ENCODE measurements at regions not wholly inside any gene's neighbourhood (a gene's known extent, or its start where the extent isn't known, plus 50 kb on each side); places are given as distances from the start of the nearest gene placed in this dataset.

DNA sequence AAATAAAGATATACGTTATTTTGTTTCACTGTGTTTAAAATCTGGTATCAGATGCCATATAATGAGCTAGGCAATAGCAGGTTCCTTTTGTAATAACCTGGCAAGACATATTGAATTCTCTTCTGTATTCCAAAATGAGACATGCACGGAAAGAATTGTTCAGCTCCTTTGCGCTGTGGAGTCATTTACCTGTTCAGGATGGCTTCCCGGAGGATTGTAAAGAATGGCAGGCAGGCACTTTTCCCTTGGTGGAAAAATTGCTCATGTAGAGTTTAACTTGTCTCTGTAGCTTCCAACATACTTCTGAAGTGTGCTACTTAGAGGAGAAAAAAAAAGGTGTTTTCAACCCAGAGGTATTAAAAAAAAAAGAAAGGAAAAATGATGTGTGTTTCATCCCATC lies 805.2 kb downstream of the GALC start:
- no peaks in the 10 kb centered on the region for H3F3A ChIP-seq (ENCODE audit: insufficient read depth, low read length, poor library complexity, severe bottlenecking)
- no peaks in the 10 kb centered on the region for H4K20me1 ChIP-seq (ENCODE audit: insufficient read depth)
- peak overlapping the region; percentile 21 for H3K4me2 ChIP-seq (ENCODE audit: low read length)
- TF ChIP-seq SMC3 (conservative IDR thresholded peaks at IDR 0.05; ENCODE audit: poor library complexity) (no peak), POLR2AphosphoS5 (IDR thresholded peaks at IDR 0.05) (peak; percentile 18), EP300 (conservative IDR thresholded peaks at IDR 0.05; ENCODE audit: poor library complexity, severe bottlenecking) (peak; percentile 54)
- TF ChIP-seq, protein P1, sequence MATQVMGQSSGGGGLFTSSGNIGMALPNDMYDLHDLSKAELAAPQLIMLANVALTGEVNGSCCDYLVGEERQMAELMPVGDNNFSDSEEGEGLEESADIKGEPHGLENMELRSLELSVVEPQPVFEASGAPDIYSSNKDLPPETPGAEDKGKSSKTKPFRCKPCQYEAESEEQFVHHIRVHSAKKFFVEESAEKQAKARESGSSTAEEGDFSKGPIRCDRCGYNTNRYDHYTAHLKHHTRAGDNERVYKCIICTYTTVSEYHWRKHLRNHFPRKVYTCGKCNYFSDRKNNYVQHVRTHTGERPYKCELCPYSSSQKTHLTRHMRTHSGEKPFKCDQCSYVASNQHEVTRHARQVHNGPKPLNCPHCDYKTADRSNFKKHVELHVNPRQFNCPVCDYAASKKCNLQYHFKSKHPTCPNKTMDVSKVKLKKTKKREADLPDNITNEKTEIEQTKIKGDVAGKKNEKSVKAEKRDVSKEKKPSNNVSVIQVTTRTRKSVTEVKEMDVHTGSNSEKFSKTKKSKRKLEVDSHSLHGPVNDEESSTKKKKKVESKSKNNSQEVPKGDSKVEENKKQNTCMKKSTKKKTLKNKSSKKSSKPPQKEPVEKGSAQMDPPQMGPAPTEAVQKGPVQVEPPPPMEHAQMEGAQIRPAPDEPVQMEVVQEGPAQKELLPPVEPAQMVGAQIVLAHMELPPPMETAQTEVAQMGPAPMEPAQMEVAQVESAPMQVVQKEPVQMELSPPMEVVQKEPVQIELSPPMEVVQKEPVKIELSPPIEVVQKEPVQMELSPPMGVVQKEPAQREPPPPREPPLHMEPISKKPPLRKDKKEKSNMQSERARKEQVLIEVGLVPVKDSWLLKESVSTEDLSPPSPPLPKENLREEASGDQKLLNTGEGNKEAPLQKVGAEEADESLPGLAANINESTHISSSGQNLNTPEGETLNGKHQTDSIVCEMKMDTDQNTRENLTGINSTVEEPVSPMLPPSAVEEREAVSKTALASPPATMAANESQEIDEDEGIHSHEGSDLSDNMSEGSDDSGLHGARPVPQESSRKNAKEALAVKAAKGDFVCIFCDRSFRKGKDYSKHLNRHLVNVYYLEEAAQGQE (IDR thresholded peaks at IDR 0.05; ENCODE audit: borderline replicate concordance), result peak; percentile 95
- H3K79me2 ChIP-seq (replicated peaks; ENCODE audit: insufficient read depth, low read length), result no peaks in the 10 kb centered on the region
- no peaks in the 10 kb centered on the region for H3K36me3 ChIP-seq (ENCODE audit: insufficient read depth, low read length)
- no peak overlapping the region for H2AFZ ChIP-seq (ENCODE audit: low read depth, low read length)
- no peaks in the 10 kb centered on the region for H3K9me3 ChIP-seq (ENCODE audit: low read length)
- no peaks in the 10 kb centered on the region for H3K9me2 ChIP-seq (ENCODE audit: insufficient read depth, low read length)
- H3K27ac ChIP-seq (ENCODE audit: low read length), result peak overlapping the region; percentile 61
- H3K27me3 ChIP-seq (ENCODE audit: insufficient read depth, low read depth, low read length), result no peaks in the 10 kb centered on the region
- H3K9ac ChIP-seq (ENCODE audit: low read length), result no peak overlapping the region
- H3K4me3 ChIP-seq (ENCODE audit: low read length), result no peak overlapping the region

DNA sequence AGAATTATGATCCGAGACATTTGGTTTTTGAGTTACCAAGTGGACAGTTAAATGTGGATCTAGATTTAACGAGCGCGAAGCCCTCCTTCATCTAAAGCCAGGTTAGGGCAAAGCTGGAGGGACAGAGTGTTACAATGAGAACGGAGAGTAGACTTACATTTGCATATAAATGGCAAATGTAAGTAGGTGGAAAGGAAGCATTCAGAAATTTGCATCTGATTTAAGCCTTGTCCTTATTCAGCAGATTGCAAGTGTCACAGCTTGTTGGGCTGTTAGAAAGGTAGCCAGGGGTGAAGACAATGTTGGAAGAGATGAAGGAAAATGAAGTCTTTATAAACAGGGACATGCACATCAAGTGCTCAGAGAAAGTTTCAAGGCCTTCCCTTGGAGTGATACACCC lies 806.2 kb downstream of the GALC start:
- no peak overlapping the region for H2AFZ ChIP-seq (ENCODE audit: low read depth, low read length)
- H4K20me1 ChIP-seq (ENCODE audit: insufficient read depth), result no peaks in the 10 kb centered on the region
- H3K36me3 ChIP-seq (ENCODE audit: insufficient read depth, low read length), result no peaks in the 10 kb centered on the region
- H3K9me3 ChIP-seq (ENCODE audit: low read length), result no peaks in the 10 kb centered on the region
- TF ChIP-seq MXI1 (conservative IDR thresholded peaks at IDR 0.05; ENCODE audit: poor library complexity, severe bottlenecking), result no peak
- TF ChIP-seq RAD21 (conservative IDR thresholded peaks at IDR 0.05), result no peak
- TF ChIP-seq, protein P2, sequence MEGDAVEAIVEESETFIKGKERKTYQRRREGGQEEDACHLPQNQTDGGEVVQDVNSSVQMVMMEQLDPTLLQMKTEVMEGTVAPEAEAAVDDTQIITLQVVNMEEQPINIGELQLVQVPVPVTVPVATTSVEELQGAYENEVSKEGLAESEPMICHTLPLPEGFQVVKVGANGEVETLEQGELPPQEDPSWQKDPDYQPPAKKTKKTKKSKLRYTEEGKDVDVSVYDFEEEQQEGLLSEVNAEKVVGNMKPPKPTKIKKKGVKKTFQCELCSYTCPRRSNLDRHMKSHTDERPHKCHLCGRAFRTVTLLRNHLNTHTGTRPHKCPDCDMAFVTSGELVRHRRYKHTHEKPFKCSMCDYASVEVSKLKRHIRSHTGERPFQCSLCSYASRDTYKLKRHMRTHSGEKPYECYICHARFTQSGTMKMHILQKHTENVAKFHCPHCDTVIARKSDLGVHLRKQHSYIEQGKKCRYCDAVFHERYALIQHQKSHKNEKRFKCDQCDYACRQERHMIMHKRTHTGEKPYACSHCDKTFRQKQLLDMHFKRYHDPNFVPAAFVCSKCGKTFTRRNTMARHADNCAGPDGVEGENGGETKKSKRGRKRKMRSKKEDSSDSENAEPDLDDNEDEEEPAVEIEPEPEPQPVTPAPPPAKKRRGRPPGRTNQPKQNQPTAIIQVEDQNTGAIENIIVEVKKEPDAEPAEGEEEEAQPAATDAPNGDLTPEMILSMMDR (IDR thresholded peaks at IDR 0.05; ENCODE audit: poor library complexity, severe bottlenecking), result no peak
- no peaks in the 10 kb centered on the region for H3K9me2 ChIP-seq (ENCODE audit: insufficient read depth, low read length)
- H3K9ac ChIP-seq (ENCODE audit: low read length), result no peak overlapping the region
- no peaks in the 10 kb centered on the region for H3F3A ChIP-seq (ENCODE audit: insufficient read depth, low read length, poor library complexity, severe bottlenecking)
- H3K4me3 ChIP-seq (ENCODE audit: low read length), result peak overlapping the region; percentile 15
- H3K79me2 ChIP-seq (replicated peaks; ENCODE audit: insufficient read depth, low read length), result no peaks in the 10 kb centered on the region
- peak overlapping the region; percentile 61 for H3K27ac ChIP-seq (ENCODE audit: low read length)
- H3K27me3 ChIP-seq (ENCODE audit: insufficient read depth, low read depth, low read length), result no peaks in the 10 kb centered on the region
- no peak overlapping the region for H3K4me2 ChIP-seq (ENCODE audit: low read length)

DNA sequence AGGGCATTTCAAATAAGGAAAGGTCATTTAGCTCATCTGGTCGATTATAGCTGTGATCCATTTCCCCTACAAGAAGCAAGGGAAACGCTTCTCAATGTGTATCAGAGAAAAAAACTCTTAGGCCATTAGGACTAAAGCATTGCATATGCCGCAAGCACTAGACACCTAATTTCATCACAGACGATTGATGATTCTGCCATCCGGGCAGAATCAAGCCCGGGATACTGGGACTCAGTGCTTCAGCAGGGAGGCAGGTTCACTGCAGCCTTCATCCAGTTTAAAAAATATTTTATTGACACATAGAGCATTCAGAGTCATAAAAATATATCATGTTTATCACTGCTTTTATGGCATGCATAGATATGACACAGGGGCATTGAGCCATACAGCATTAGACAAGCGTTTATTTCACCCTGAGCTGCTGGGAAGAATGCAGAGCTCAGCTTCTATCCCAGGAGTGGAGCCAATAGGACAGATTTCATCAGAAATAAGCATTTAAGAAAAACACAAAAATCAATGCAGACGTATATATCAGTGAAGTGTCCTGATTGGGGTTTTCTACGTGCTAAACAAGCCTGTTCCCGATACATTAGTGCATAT lies 806.9 kb downstream of the GALC start:
- no peaks in the 10 kb centered on the region for H4K20me1 ChIP-seq (ENCODE audit: insufficient read depth)
- no peak overlapping the region for H3K4me2 ChIP-seq (ENCODE audit: low read length)
- H3K27me3 ChIP-seq (ENCODE audit: insufficient read depth, low read depth, low read length), result no peaks in the 10 kb centered on the region
- H3K36me3 ChIP-seq (ENCODE audit: insufficient read depth, low read length), result no peaks in the 10 kb centered on the region
- peak overlapping the region; percentile 35 for H3K27ac ChIP-seq (ENCODE audit: low read length)
- TF ChIP-seq POLR2AphosphoS5 (IDR thresholded peaks at IDR 0.05) (no peak), MXI1 (conservative IDR thresholded peaks at IDR 0.05; ENCODE audit: poor library complexity, severe bottlenecking) (no peak), TAF1 (IDR thresholded peaks at IDR 0.05; ENCODE audit: low read depth) (no peak), EZH2 (IDR thresholded peaks at IDR 0.05; ENCODE audit: borderline replicate concordance, insufficient read depth, low read length, poor library complexity, severe bottlenecking) (no peak), SMC3 (conservative IDR thresholded peaks at IDR 0.05; ENCODE audit: poor library complexity) (no peak), EP300 (conservative IDR thresholded peaks at IDR 0.05; ENCODE audit: poor library complexity, severe bottlenecking) (no peak), RAD21 (conservative IDR thresholded peaks at IDR 0.05) (no peak)
- TF ChIP-seq, protein P2 (IDR thresholded peaks at IDR 0.05; ENCODE audit: poor library complexity, severe bottlenecking), result no peak
- TF ChIP-seq, protein P1 (IDR thresholded peaks at IDR 0.05; ENCODE audit: borderline replicate concordance), result no peak
- H3K9me2 ChIP-seq (ENCODE audit: insufficient read depth, low read length), result no peaks in the 10 kb centered on the region
- no peaks in the 10 kb centered on the region for H3F3A ChIP-seq (ENCODE audit: insufficient read depth, low read length, poor library complexity, severe bottlenecking)
- H3K4me3 ChIP-seq (ENCODE audit: low read length), result peak overlapping the region; percentile 15
- no peak overlapping the region for H3K9ac ChIP-seq (ENCODE audit: low read length)
- H3K9me3 ChIP-seq (ENCODE audit: low read length), result no peaks in the 10 kb centered on the region
- no peak overlapping the region for H2AFZ ChIP-seq (ENCODE audit: low read depth, low read length)
- no peaks in the 10 kb centered on the region for H3K79me2 ChIP-seq (replicated peaks; ENCODE audit: insufficient read depth, low read length)
